ENCODE measurements at regions not wholly inside any gene's neighbourhood (a gene's known extent, or its start where the extent isn't known, plus 50 kb on each side); places are given as distances from the start of the nearest gene placed in this dataset.

- TF ChIP-seq TFE3 (CRISPR knock-in tag; IDR thresholded peaks at IDR 0.05) (no peak), ZNF407 (CRISPR knock-in tag; IDR thresholded peaks at IDR 0.05; ENCODE audit: not compliant biosample characterization) (no peak), SALL1 (CRISPR knock-in tag; IDR thresholded peaks at IDR 0.05) (0 out of 2 replicates have a peak, but pooled peaks have one; percentile 31), FOXP1 (IDR thresholded peaks at IDR 0.05) (no peak), FOXP1 (CRISPR knock-in tag; IDR thresholded peaks at IDR 0.05) (peak; percentile 38; the same call in 1 of the 2 replicates), NFYB (CRISPR knock-in tag; IDR thresholded peaks at IDR 0.05) (no peak), PAXIP1 (CRISPR knock-in tag; conservative IDR thresholded peaks at IDR 0.05) (0 out of 2 replicates have a peak, but pooled peaks have one; percentile 23), FIP1L1 (IDR thresholded peaks at IDR 0.05; ENCODE audit: borderline replicate concordance, insufficient read depth, low read depth, low read length) (no peak)
Observed at GRCh38 chr12:107477018-107477417, 208.6 kb upstream of the PWP1 start (continued).
